SK-N-SH treated with all-trans-retinoic acid at 6 μM for 48 hours (cell line): ENCODE measurements at regions not wholly inside any gene's neighbourhood (a gene's known extent, or its start where the extent isn't known, plus 50 kb on each side); places are given as distances from the start of the nearest gene placed in this dataset.

ENCODE experiments used
- ATAC-seq: fragments of 200-7000 bp; cut with Tn5 transposase; 3 replicates; pipeline ENCODE4 v1.9.1; 2020; ENCODE audit warnings: mild to moderate bottlenecking, moderate library complexity
- ARNTL ChIP-seq: fragments of 450-650 bp; formaldehyde crosslinking; IDR thresholded peaks from 2 replicates; pipeline ENCODE4 v1.5.0; 2020; ENCODE audit warnings: low read depth, mild to moderate bottlenecking, moderate library complexity, borderline replicate concordance
- BACH2 ChIP-seq: fragments of 250-450 bp; sonication (Bioruptor Pico); IDR thresholded peaks from 2 replicates; pipeline ENCODE4 v1.9.0; 2021; ENCODE audit warnings: mild to moderate bottlenecking, borderline replicate concordance
- CSDC2 ChIP-seq: fragments of 250-450 bp; sonication (Bioruptor Pico); IDR thresholded peaks from 2 replicates; pipeline ENCODE4 v1.5.0; 2020; ENCODE audit warnings: mild to moderate bottlenecking, moderate library complexity
- ESRRG ChIP-seq: fragments of 250-450 bp; sonication (Bioruptor Pico); IDR thresholded peaks from 2 replicates; pipeline ENCODE4 v1.6.1; 2021; ENCODE audit warnings: mild to moderate bottlenecking
- GLIS3 ChIP-seq: fragments of 250-450 bp; sonication (Bioruptor Pico); IDR thresholded peaks from 2 replicates; pipeline ENCODE4 v1.5.0; 2020; ENCODE audit warnings: mild to moderate bottlenecking, moderate library complexity
- OSR1 ChIP-seq: fragments of 250-450 bp; sonication (Bioruptor Pico); IDR thresholded peaks from 2 replicates; pipeline ENCODE4 v1.8.0; 2022; ENCODE audit warnings: moderate library complexity, mild to moderate bottlenecking, inconsistent platforms
- PPARA ChIP-seq: fragments of 250-450 bp; sonication (Bioruptor Pico); IDR thresholded peaks from 2 replicates; pipeline ENCODE4 v1.5.0; 2020; ENCODE audit warnings: mild to moderate bottlenecking, borderline replicate concordance
- RARB ChIP-seq: fragments of 250-450 bp; sonication (Bioruptor Pico); IDR thresholded peaks from 2 replicates; pipeline ENCODE4 v1.8.0; 2021; ENCODE audit warnings: mild to moderate bottlenecking, moderate library complexity
- SNAI2 ChIP-seq: fragments of 250-450 bp; sonication (Bioruptor Pico); IDR thresholded peaks from 2 replicates; pipeline ENCODE4 v1.5.0; 2020; ENCODE audit warnings: mild to moderate bottlenecking, moderate library complexity
- TCF4 ChIP-seq: fragments of 250-450 bp; sonication (Bioruptor Pico); IDR thresholded peaks from 2 replicates; pipeline ENCODE4 v1.8.0; 2021; ENCODE audit warnings: mild to moderate bottlenecking, moderate library complexity, borderline replicate concordance
- TOX ChIP-seq: fragments of 250-450 bp; sonication (Bioruptor Pico); IDR thresholded peaks from 2 replicates; pipeline ENCODE4 v1.8.0; 2021; ENCODE audit warnings: mild to moderate bottlenecking, moderate library complexity, borderline replicate concordance
- ZC3H10 ChIP-seq: fragments of 250-450 bp; sonication (Bioruptor Pico); IDR thresholded peaks from 2 replicates; pipeline ENCODE4 v1.5.1; 2021; ENCODE audit warnings: mild to moderate bottlenecking, moderate library complexity
- ZFP3 ChIP-seq: fragments of 250-450 bp; sonication (Bioruptor Pico); IDR thresholded peaks from 2 replicates; pipeline ENCODE4 v1.5.0; 2020; ENCODE audit warnings: mild to moderate bottlenecking, moderate library complexity
- ZFP30 ChIP-seq: fragments of 450-650 bp; formaldehyde crosslinking; IDR thresholded peaks from 2 replicates; pipeline ENCODE4 v1.5.0; 2022; ENCODE audit warnings: mild to moderate bottlenecking, moderate library complexity
- ZNF565 ChIP-seq: fragments of 450-650 bp; formaldehyde crosslinking; conservative IDR thresholded peaks from 2 replicates; pipeline ENCODE4 v1.5.0; 2020; ENCODE audit warnings: low read depth, mild to moderate bottlenecking, moderate library complexity
- TF ChIP-seq, protein P1 (sequence below): fragments of 250-450 bp; sonication (Bioruptor Pico); IDR thresholded peaks from 2 replicates; pipeline ENCODE4 v1.8.0; 2020; ENCODE audit warnings: mild to moderate bottlenecking, moderate library complexity, borderline replicate concordance
- TF ChIP-seq, protein P2 (sequence below): fragments of 250-450 bp; sonication (Bioruptor Pico); IDR thresholded peaks from 2 replicates; pipeline ENCODE4 v1.5.1; 2020; ENCODE audit warnings: low read depth, mild to moderate bottlenecking, moderate library complexity
- TF ChIP-seq, protein P3 (sequence below): fragments of 250-450 bp; sonication (Bioruptor Pico); IDR thresholded peaks from 2 replicates; pipeline ENCODE4 v1.5.1; 2021; ENCODE audit warnings: mild to moderate bottlenecking, moderate library complexity
- TF ChIP-seq, protein P4 (sequence below): fragments of 250-450 bp; sonication (Bioruptor Pico); IDR thresholded peaks from 2 replicates; pipeline ENCODE4 v1.5.0; 2020; ENCODE audit warnings: mild to moderate bottlenecking, moderate library complexity
- TF ChIP-seq, protein P5 (sequence below): fragments of 250-450 bp; sonication (Bioruptor Pico); IDR thresholded peaks from 2 replicates; pipeline ENCODE4 v1.8.0; 2021; ENCODE audit warnings: low read depth, mild to moderate bottlenecking, moderate library complexity, borderline replicate concordance

DNA sequence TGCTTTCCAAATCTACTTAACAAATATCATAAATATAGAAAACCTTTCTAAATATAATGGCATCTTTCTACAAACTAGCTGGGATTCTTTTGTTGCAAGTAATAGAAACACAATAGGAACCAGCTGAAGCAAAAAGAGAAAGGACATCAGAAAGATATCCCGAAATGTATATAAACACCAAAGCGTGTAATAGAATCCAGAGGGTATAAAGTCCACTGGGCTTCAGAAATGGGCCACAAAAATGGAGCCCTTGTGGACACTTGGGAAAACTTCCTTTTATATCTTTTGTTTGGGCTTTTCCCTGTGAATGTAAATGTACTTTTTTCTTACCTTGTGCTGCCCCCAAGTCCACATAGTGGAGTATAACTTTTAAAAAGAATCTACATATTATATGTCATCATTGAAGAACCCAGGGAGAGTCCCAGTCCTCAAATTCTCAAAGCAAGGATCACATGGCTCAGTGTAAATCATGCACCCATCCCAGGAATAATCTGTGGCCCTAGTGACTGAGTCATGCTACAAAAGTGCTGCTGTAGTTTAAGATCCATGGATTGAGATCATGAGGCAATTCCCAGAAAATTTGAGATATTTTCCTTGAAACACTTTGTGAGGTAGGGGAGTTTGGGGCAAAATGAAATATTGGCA is 457.0 kb downstream of the EPM2A start:
- TF ChIP-seq ZC3H10 (CRISPR knock-in tag) (no peak), ZNF565 (CRISPR knock-in tag) (no peak), PPARA (CRISPR knock-in tag) (no peak), OSR1 (CRISPR knock-in tag) (no peak), TCF4 (CRISPR knock-in tag) (no peak), SNAI2 (CRISPR knock-in tag) (no peak), CSDC2 (CRISPR knock-in tag) (no peak), TOX (no peak), ZFP3 (CRISPR knock-in tag) (no peak), ESRRG (CRISPR knock-in tag) (no peak), RARB (CRISPR knock-in tag) (no peak), ZFP30 (CRISPR knock-in tag) (no peak), GLIS3 (CRISPR knock-in tag) (no peak), BACH2 (CRISPR knock-in tag) (no peak), ARNTL (CRISPR knock-in tag) (no peak)
- TF ChIP-seq, protein P1, sequence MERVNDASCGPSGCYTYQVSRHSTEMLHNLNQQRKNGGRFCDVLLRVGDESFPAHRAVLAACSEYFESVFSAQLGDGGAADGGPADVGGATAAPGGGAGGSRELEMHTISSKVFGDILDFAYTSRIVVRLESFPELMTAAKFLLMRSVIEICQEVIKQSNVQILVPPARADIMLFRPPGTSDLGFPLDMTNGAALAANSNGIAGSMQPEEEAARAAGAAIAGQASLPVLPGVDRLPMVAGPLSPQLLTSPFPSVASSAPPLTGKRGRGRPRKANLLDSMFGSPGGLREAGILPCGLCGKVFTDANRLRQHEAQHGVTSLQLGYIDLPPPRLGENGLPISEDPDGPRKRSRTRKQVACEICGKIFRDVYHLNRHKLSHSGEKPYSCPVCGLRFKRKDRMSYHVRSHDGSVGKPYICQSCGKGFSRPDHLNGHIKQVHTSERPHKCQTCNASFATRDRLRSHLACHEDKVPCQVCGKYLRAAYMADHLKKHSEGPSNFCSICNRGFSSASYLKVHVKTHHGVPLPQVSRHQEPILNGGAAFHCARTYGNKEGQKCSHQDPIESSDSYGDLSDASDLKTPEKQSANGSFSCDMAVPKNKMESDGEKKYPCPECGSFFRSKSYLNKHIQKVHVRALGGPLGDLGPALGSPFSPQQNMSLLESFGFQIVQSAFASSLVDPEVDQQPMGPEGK, result no peak
- TF ChIP-seq, protein P2, sequence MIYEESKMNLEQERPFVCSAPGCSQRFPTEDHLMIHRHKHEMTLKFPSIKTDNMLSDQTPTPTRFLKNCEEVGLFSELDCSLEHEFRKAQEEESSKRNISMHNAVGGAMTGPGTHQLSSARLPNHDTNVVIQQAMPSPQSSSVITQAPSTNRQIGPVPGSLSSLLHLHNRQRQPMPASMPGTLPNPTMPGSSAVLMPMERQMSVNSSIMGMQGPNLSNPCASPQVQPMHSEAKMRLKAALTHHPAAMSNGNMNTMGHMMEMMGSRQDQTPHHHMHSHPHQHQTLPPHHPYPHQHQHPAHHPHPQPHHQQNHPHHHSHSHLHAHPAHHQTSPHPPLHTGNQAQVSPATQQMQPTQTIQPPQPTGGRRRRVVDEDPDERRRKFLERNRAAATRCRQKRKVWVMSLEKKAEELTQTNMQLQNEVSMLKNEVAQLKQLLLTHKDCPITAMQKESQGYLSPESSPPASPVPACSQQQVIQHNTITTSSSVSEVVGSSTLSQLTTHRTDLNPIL (CRISPR knock-in tag), result no peak
- TF ChIP-seq, protein P3, sequence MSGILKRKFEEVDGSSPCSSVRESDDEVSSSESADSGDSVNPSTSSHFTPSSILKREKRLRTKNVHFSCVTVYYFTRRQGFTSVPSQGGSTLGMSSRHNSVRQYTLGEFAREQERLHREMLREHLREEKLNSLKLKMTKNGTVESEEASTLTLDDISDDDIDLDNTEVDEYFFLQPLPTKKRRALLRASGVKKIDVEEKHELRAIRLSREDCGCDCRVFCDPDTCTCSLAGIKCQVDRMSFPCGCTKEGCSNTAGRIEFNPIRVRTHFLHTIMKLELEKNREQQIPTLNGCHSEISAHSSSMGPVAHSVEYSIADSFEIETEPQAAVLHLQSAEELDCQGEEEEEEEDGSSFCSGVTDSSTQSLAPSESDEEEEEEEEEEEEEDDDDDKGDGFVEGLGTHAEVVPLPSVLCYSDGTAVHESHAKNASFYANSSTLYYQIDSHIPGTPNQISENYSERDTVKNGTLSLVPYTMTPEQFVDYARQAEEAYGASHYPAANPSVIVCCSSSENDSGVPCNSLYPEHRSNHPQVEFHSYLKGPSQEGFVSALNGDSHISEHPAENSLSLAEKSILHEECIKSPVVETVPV (CRISPR knock-in tag), result no peak
- TF ChIP-seq, protein P4, sequence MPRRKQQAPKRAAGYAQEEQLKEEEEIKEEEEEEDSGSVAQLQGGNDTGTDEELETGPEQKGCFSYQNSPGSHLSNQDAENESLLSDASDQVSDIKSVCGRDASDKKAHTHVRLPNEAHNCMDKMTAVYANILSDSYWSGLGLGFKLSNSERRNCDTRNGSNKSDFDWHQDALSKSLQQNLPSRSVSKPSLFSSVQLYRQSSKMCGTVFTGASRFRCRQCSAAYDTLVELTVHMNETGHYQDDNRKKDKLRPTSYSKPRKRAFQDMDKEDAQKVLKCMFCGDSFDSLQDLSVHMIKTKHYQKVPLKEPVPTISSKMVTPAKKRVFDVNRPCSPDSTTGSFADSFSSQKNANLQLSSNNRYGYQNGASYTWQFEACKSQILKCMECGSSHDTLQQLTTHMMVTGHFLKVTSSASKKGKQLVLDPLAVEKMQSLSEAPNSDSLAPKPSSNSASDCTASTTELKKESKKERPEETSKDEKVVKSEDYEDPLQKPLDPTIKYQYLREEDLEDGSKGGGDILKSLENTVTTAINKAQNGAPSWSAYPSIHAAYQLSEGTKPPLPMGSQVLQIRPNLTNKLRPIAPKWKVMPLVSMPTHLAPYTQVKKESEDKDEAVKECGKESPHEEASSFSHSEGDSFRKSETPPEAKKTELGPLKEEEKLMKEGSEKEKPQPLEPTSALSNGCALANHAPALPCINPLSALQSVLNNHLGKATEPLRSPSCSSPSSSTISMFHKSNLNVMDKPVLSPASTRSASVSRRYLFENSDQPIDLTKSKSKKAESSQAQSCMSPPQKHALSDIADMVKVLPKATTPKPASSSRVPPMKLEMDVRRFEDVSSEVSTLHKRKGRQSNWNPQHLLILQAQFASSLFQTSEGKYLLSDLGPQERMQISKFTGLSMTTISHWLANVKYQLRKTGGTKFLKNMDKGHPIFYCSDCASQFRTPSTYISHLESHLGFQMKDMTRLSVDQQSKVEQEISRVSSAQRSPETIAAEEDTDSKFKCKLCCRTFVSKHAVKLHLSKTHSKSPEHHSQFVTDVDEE (CRISPR knock-in tag), result no peak
- TF ChIP-seq, protein P5, sequence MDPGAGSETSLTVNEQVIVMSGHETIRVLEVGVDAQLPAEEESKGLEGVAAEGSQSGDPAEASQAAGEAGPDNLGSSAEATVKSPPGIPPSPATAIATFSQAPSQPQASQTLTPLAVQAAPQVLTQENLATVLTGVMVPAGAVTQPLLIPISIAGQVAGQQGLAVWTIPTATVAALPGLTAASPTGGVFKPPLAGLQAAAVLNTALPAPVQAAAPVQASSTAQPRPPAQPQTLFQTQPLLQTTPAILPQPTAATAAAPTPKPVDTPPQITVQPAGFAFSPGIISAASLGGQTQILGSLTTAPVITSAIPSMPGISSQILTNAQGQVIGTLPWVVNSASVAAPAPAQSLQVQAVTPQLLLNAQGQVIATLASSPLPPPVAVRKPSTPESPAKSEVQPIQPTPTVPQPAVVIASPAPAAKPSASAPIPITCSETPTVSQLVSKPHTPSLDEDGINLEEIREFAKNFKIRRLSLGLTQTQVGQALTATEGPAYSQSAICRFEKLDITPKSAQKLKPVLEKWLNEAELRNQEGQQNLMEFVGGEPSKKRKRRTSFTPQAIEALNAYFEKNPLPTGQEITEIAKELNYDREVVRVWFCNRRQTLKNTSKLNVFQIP (CRISPR knock-in tag), result no peak
- no peak for ATAC-seq

DNA sequence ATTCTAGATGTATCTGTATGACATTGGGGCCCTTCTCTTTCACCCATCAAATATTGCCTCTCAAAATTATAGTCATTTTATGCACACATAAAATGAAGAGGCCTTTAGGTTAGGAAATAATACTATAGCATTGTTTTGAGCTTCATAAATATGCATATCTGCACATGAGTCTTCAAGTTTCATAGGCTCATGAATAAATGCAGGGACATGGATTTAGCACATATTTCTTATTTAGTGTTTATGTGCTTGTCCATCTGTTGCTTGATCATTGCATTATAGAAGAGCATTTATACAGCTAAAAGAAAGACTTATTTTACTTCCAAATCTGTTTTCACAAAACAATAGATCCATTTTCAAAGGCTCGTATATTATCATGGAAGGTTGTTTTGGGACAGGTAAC is 455.8 kb downstream of the EPM2A start:
- ATAC-seq, result no peak
- TF ChIP-seq, protein P3 (CRISPR knock-in tag), result no peak
- TF ChIP-seq SNAI2 (CRISPR knock-in tag), result no peak
- no peak for TF ChIP-seq ZFP30 (CRISPR knock-in tag)
- TF ChIP-seq, protein P1, result no peak
- no peak for TF ChIP-seq GLIS3 (CRISPR knock-in tag)
